BE2C (cell line): ENCODE measurements at regions not wholly inside any gene's neighbourhood (a gene's known extent, or its start where the extent isn't known, plus 50 kb on each side); places are given as distances from the start of the nearest gene placed in this dataset.
A peak's percentile ranks its signal among the peaks of the same experiment; 100 is the strongest.

Experiments used
- DNase-seq: peaks from one replicate; pipeline ENCODE4 v3.0.0-alpha.2; 2020
- H3K27me3 ChIP-seq: fragments of 250-450 bp; sonication (Bioruptor Pico); 2 replicates; pipeline ENCODE4 v1.5.1; 2020; ENCODE audit warnings: mild to moderate bottlenecking
- H3K36me3 ChIP-seq: fragments of 250-450 bp; sonication (Bioruptor Pico); 2 replicates; pipeline ENCODE4 v1.5.1; 2020; ENCODE audit warnings: mild to moderate bottlenecking
- H3K4me1 ChIP-seq: fragments of 250-450 bp; sonication (Bioruptor Pico); 2 replicates; pipeline ENCODE4 v1.5.1; 2020
- H3K4me3 ChIP-seq: 2 replicates; pipeline ENCODE4 v1.5.1; 2011; ENCODE audit warnings: low read depth, low read length
- H3K9me3 ChIP-seq: fragments of 250-450 bp; sonication (Bioruptor Pico); 2 replicates; pipeline ENCODE4 v1.5.1; 2020
- TF ChIP-seq, protein P1 (sequence below): IDR thresholded peaks from 2 replicates; pipeline ENCODE4 v1.5.1; 2012; ENCODE audit warnings: mild to moderate bottlenecking, low read depth, low read length

DNA sequence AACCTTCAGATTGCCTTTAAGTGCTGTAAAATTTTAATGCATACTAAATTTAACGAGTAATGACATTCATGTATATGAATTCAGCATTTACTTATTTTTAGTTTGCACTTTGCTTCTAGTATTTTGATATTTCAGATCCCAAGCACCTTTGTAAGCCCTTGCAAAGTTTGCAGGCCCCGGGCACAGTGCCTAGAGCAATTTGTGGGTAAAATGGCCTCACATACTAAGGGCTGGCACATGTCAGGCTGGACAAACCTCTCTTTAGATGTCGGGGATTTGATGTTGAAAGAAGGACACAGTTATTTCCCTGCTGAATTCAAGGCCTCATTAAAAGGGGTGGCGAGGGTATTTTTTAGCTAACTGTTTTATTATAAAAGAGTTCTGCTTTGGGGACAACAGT is 270.3 kb upstream of the HABP2 start:
- Histone ChIP-seq H3K4me1 (no peaks in the 10 kb centered on the region), H3K36me3 (no peaks in the 10 kb centered on the region), H3K9me3 (no peaks in the 10 kb centered on the region; the same call in 1 of the 2 replicates), H3K27me3 (no peaks in the 10 kb centered on the region), H3K4me3 (no peak overlapping the region)
- TF ChIP-seq, protein P1, sequence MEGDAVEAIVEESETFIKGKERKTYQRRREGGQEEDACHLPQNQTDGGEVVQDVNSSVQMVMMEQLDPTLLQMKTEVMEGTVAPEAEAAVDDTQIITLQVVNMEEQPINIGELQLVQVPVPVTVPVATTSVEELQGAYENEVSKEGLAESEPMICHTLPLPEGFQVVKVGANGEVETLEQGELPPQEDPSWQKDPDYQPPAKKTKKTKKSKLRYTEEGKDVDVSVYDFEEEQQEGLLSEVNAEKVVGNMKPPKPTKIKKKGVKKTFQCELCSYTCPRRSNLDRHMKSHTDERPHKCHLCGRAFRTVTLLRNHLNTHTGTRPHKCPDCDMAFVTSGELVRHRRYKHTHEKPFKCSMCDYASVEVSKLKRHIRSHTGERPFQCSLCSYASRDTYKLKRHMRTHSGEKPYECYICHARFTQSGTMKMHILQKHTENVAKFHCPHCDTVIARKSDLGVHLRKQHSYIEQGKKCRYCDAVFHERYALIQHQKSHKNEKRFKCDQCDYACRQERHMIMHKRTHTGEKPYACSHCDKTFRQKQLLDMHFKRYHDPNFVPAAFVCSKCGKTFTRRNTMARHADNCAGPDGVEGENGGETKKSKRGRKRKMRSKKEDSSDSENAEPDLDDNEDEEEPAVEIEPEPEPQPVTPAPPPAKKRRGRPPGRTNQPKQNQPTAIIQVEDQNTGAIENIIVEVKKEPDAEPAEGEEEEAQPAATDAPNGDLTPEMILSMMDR: no peak
- DNase-seq: no peak

DNA sequence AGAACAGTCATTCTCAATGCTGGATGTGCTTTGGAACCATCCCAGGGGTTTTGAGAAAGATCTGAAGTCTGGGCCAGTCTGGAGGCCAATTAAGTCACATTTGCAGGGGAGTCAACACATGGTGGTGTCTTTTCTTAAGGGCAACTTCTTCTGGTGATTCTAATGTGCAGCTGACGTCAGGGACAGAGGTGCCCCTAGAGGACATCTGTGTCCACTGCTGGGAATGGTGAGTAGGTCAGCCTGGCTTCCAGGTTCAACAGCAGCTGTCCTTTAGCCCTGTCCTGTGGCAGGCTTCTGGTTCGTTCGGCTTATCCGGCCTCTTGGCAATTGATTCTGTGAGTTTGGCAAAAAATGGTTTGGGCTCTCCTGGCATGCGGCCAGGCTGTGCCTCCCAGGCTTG is 269.7 kb upstream of the HABP2 start:
- no peaks in the 10 kb centered on the region for H3K4me1 ChIP-seq
- no peaks in the 10 kb centered on the region for H3K27me3 ChIP-seq
- H3K4me3 ChIP-seq: no peak overlapping the region
- TF ChIP-seq, protein P1: peak; percentile 34
- H3K9me3 ChIP-seq: no peaks in the 10 kb centered on the region; the same call in 1 of the 2 replicates
- H3K36me3 ChIP-seq: no peaks in the 10 kb centered on the region
- DNase-seq: no peak

DNA sequence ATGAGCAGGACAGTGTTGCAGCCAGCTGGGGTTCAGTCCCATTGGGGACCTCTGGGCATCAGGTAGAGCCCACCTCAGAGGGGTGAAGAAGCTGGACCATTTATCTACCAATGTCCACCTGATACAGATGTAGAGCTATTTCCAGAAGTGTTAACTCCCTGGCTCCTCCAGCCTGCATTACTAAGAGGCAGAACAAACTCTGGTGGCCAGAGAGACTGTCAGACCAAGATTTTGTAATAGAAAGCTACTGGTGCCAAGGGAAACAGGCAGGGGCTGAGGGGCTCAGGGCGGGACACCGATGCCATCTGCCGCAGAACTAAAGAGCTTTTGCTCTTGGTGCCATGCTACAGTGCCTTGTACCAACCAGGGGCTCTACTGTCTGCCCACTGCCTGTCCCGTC is 268.2 kb upstream of the HABP2 start:
- TF ChIP-seq, protein P1: no peak
- DNase-seq: no peak
- Histone ChIP-seq H3K27me3 (no peaks in the 10 kb centered on the region), H3K9me3 (no peaks in the 10 kb centered on the region; the same call in 1 of the 2 replicates), H3K4me1 (no peaks in the 10 kb centered on the region), H3K36me3 (no peaks in the 10 kb centered on the region), H3K4me3 (no peak overlapping the region)

DNA sequence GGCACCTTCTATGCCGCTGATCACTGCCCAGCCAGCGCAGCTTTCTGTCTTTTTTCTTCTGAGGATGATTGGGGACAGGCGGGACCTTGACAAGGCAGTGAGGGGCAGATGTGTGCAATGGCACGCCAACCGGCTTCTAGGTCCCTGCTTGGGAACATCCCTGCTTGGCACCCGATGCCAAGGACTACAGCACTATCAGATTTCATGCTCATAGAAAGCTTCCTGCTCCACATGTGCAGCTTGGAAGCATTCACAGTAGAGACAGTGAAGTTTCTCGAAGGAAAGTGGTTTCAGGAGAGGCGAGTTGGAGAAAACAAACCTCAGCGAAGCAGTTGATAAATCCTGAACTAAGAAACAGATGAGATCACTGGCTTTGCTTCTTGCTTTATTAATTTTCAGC is 267.5 kb upstream of the HABP2 start:
- Histone ChIP-seq H3K9me3 (no peaks in the 10 kb centered on the region; the same call in 1 of the 2 replicates), H3K4me1 (no peaks in the 10 kb centered on the region), H3K4me3 (no peak overlapping the region), H3K27me3 (no peaks in the 10 kb centered on the region), H3K36me3 (no peaks in the 10 kb centered on the region)
- TF ChIP-seq, protein P1: no peak
- DNase-seq: no peak

DNA sequence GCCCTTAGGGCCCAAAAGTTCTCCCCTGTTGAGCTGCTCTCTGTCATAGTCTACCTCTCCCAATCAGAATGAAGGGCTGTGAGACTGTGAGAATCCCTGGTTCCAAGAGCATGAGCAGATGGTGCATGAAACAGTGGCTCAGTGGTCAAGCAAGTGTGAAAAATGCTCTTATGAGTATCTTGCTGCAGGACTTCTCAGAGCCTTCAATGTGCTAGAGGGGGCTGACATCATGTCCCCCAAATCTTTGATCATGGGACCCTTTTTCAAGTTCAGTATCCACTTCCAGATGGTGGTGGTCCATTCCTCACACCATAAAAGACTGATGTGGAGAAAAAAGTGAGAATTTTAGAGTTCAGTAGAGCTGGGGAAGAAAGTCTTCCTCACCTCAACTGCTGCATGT is 265.3 kb upstream of the HABP2 start:
- TF ChIP-seq, protein P1: no peak
- Histone ChIP-seq H3K4me1 (peaks cover 5% of the 10 kb centered on the region), H3K4me3 (no peak overlapping the region), H3K9me3 (no peaks in the 10 kb centered on the region; the same call in none of the 2 replicates), H3K27me3 (no peaks in the 10 kb centered on the region), H3K36me3 (no peaks in the 10 kb centered on the region)
- no peak for DNase-seq

DNA sequence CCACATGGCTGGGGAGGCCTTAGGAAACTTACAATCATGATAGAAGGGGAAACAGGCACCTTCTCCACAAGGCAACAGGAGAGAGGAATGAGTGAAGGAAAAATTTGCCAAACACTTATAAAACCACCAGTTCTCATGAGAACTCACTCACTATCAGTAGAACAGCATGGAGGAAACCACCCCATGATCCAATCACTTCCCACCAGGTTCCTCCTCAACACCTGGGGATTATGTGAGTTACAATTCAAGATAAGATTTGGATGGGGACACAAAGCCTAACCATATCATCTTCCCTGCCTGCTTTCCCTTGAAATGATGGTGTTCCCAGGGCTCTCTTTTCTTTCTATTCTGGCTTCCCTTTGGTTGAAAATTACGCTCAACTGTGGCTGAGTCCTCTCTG is 262.7 kb upstream of the HABP2 start:
- Histone ChIP-seq H3K4me3 (no peak overlapping the region), H3K36me3 (no peaks in the 10 kb centered on the region), H3K4me1 (peaks cover 5% of the 10 kb centered on the region), H3K9me3 (no peaks in the 10 kb centered on the region; the same call in none of the 2 replicates), H3K27me3 (no peaks in the 10 kb centered on the region)
- DNase-seq: no peak
- TF ChIP-seq, protein P1: no peak
